Ammon's horn (tissue), 1 donor: ENCODE measurements at regions not wholly inside any gene's neighbourhood (a gene's known extent, or its start where the extent isn't known, plus 50 kb on each side); places are given as distances from the start of the nearest gene placed in this dataset.
"Not testable (repeated sequence)": the region's sequence is repeated elsewhere in the genome, so short reads cannot be mapped to it uniquely, and the experiment has no call there.

ENCODE experiments used
- DNase-seq: peaks from one replicate; pipeline ENCODE4 v3.0.0-alpha.2; 2016; ENCODE audit warnings: low spot score

GRCh38 chr14:39673270-39673711 is 241.1 kb upstream of the FBXO33 start:
- DNase-seq: peak; percentile 14

DNA sequence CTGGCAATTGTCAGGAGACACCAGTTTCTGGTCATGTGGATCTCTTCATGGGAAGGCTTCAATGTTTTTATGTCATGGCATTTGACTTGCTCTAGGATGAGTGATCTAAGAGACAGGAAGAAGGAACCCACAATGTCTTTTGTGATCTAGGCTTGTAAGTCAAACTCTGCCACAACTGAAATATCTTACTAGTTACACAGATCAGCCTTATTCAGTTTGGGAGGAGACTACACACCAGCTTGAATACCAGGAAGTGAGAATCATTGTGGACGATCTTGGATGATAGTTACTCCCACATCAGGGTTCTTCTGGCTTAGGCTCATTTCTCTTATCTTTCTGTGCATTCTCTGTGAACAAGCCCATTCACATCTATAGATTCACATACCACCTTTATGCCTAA is 236.2 kb upstream of the FBXO33 start:
- DNase-seq: no peak

DNA sequence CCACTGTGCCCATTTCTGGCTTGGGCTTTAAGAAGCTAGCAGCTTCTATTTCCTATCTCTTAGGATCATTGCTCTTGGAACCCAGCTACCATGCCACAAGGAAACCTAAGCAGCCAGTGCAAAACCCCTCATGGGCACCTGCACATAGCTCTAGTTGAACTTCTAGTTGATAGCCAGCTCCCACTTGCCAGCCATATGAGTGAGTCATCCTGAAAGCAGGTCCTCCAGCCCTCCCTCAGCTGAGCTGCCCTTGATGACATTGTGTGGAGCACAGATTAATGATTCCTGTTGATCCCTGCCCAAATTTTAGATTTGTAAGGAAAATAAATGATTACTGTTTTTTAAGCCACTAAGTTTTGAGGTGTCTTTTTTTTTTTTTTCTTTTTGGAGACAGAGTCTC is 234.2 kb upstream of the FBXO33 start:
- no peak for DNase-seq

GRCh38 chr14:39665075-39665475 is 232.8 kb upstream of the FBXO33 start:
- DNase-seq: no peak

DNA sequence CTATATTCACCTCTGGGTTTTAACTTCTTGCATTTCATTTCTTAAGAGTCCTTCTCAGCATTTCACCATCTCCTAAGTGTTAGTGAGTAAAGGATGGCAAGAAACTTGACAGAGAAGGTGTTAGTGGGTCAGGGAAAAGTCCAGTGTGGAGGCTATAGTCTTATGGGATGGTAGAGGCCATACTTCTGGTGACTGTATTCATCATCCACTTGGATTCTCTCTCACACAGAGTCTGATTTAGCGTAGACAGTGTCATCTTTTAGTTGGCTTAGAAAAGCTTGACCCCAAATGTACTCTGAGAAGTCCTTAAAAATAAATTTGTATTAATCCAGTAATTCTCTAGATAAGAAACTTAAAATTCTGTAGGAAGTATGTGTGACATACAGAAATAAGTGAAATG is 232.4 kb upstream of the FBXO33 start:
- DNase-seq: no peak

- no peak for DNase-seq
Observed at GRCh38 chr14:39641224-39641623, 209.0 kb upstream of the FBXO33 start.

- not testable (repeated sequence) for DNase-seq
Observed at GRCh38 chr14:39639009-39639408, 206.8 kb upstream of the FBXO33 start.

DNA sequence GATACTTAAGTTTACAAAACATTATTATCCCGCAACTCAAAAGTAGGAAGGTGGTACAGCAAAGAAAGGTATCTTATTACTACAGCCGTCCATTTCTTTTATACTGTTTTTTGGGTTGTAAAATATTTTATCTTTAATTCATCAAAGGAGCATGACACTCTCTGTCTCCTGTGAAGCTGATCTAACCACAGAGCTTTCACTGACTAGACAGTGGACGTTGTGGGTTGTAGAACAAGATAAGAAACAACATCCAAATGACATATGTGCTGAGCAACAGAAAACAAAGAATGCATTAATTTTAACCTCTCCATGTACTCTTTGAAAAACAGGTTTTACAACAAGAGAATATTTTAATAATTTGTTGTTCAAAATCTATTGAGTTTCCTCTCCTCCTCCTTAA is 195.9 kb upstream of the FBXO33 start:
- DNase-seq: no peak

DNA sequence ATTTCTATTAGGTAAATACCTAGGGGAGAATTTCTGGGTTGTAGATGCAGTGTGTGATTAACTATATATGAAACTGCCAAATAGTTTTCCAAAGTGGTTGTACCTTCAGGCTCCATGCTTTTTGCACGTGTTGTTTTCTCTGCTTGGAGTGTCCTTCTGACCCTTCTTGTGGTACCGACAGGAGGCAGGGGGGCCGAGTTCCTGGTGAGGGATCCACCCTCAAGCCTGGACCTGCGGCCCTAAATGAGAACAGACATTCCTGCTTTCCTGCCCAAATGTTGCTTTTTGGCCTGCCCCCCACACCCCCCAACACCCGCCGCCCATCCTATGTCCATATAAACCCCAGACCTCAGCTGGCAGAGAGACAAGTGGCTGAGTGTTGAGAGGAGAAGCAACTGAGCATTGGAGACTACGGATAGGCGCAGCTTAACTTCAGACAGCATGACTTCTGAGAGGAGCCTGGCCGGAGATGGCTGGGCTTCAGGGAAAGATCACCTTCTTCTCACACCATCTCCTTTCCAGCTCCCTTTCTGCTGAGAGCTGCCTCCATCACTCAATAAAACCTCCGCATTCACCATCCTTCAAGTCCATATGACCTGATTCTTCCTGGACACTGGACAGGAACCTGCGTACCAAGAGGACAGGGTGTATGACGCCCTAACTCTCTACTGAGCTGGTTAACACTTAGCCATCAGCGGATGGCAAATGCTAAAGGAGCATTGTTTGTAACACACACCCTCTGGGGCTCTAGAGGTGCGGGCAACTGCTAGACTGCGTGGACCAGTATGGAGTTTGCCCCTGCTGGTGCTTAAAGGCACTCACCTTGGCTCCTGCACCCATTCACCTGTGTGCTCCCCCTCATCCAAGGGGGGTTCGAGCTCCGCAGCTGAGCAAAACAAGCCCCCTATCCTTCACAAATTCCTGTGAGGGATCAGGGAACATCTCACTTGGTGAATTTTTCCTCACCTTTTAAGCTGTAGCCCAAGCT is 194.7 kb upstream of the FBXO33 start:
- DNase-seq: no peak

GRCh38 chr14:39621678-39622077 is 189.4 kb upstream of the FBXO33 start:
- DNase-seq: no peak

- no peak for DNase-seq
Observed at GRCh38 chr14:39621223-39621622, 189.0 kb upstream of the FBXO33 start.

GRCh38 chr14:39617537-39617936 is 185.3 kb upstream of the FBXO33 start:
- no peak for DNase-seq

- DNase-seq: no peak
Observed at GRCh38 chr14:39615352-39615751, 183.1 kb upstream of the FBXO33 start.

- no peak for DNase-seq
Observed at GRCh38 chr14:39614297-39614923, 182.2 kb upstream of the FBXO33 start.

DNA sequence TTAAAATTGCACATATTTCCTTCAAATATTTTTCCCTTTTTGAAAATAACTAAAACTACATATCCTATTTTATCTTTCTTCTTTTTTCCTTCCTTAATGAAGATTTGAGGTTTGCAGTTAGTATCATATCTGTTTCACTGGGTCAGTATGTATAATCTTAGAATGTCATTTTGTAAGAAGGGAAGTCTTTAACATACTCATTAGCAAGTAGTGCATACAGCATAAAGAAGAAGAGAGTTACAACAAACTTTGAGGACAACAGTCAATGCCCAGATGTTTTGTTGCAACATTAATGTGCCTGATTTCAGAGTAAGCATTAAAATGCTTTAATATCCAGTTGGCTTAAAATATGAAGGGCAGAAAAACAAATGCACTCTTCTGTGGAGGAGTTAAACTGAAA is 176.9 kb upstream of the FBXO33 start:
- no peak for DNase-seq

- DNase-seq: no peak
Observed at GRCh38 chr14:39607978-39608377, 175.7 kb upstream of the FBXO33 start.

DNA sequence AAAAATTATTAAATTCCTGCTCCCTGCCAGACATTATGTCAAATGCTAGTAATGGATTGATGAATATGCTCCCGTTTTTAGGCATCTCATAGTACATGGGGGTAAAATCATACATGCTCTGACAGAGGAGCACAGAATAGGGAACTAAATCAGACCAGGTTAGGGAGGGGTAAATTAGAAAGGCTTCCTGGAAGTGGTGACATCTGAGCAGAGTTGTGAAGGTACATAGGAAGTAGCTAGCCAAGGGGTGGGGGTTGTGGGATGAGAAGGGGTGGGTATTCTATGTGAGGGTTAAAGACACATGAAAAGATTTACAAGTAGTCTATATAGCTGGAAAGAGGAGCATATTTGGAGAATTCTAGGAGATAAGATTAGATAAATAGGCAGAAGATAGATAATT is 171.7 kb upstream of the FBXO33 start:
- DNase-seq: no peak

DNA sequence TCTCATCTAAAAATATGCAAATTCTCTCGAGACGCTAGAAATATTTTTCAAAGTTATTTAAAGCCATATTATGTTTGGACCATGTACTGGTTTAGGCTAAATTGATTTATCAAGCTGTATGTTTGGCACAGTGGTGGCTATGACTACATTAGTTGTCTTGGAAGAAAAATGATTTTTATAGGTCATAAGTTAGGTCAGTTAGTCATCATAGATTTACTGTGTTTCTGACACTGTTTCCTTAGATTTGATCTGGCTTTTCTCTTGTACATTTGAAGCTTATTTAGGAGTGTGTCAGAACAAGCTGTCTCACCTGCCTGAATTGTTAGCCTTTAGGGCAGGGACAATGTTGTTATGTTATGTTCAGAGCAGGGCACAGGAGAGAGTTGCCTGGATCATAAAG is 161.1 kb upstream of the FBXO33 start:
- DNase-seq: no peak

GRCh38 chr14:39592116-39592789 is 160.0 kb upstream of the FBXO33 start:
- no peak for DNase-seq

DNA sequence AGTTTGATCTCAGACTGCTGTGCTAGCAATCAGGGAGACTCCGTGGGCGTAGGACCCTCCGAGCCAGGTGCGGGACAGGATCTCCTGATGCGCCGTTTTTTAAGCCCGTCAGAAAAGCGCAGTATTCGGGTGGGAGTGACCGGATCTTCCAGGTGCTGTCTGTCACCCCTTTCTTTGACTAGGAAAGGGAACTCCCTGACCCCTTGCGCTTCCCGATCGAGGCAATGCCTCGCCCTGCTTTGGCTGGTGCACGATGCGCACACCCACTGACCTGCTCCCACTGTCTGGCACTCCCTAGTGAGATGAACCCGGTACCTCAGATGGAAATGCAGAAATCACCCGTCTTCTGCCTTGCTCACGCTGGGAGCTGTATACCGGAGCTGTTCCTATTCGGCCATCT is 157.6 kb upstream of the FBXO33 start:
- DNase-seq: not testable (repeated sequence)

DNA sequence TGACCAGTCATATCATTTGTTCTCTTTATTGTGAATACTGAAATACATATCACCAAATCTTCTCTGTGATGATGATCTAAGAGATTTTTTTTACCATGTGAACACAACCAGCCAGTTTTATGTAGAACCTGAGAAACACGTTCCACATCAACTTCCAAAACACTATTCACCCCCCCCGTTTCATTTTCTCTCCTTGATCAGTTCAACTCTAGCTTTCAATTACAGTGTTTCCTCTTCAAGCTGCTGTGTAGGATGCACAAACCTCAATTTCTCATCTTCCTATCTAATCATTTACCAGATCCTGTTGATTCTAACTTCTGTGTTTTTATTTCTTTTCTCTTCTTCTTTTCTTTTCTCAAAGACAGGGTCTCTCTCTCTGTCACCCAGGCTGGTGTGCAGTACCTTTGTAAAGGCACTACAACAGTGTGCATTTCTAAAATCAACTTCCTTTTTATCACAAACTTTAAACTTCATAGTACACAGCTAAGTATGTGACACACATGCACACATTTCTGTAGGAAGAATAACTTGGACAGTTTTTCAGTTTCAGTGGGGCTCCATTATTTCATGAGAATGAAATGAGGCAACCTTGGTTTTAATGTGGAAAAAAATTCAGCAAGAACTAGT is 149.9 kb upstream of the FBXO33 start:
- DNase-seq: no peak

GRCh38 chr14:39581474-39581873 is 149.2 kb upstream of the FBXO33 start:
- no peak for DNase-seq
